ENCODE measurements at regions not wholly inside any gene's neighbourhood (a gene's known extent, or its start where the extent isn't known, plus 50 kb on each side); places are given as distances from the start of the nearest gene placed in this dataset.

DNA sequence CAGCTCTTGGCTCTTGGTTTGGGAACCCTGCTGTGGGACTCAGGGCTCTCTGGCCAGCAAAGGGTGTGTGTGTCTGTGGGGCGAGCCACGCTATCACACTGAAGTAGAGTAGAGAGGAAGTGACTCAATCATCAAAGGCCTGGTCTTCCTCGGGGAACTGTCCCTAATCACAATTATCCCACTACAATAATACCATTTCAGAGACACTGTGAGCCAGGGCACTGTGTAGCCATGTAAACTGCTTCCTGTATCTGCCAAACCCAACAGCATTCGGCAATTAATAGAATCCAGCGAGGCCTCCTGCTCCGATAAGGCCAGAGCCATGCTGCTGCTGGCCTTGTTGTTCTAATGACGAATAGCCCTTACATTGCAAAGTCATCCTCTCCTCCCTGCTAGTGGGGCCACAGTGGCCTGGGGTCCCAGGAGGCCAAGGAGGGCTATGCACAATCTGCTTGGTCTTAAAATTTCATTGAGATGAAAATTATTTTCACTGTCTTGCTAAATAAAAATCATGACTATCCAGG, 49.8 kb upstream of the LMO2 start (continued):
- TF ChIP-seq, protein P1, sequence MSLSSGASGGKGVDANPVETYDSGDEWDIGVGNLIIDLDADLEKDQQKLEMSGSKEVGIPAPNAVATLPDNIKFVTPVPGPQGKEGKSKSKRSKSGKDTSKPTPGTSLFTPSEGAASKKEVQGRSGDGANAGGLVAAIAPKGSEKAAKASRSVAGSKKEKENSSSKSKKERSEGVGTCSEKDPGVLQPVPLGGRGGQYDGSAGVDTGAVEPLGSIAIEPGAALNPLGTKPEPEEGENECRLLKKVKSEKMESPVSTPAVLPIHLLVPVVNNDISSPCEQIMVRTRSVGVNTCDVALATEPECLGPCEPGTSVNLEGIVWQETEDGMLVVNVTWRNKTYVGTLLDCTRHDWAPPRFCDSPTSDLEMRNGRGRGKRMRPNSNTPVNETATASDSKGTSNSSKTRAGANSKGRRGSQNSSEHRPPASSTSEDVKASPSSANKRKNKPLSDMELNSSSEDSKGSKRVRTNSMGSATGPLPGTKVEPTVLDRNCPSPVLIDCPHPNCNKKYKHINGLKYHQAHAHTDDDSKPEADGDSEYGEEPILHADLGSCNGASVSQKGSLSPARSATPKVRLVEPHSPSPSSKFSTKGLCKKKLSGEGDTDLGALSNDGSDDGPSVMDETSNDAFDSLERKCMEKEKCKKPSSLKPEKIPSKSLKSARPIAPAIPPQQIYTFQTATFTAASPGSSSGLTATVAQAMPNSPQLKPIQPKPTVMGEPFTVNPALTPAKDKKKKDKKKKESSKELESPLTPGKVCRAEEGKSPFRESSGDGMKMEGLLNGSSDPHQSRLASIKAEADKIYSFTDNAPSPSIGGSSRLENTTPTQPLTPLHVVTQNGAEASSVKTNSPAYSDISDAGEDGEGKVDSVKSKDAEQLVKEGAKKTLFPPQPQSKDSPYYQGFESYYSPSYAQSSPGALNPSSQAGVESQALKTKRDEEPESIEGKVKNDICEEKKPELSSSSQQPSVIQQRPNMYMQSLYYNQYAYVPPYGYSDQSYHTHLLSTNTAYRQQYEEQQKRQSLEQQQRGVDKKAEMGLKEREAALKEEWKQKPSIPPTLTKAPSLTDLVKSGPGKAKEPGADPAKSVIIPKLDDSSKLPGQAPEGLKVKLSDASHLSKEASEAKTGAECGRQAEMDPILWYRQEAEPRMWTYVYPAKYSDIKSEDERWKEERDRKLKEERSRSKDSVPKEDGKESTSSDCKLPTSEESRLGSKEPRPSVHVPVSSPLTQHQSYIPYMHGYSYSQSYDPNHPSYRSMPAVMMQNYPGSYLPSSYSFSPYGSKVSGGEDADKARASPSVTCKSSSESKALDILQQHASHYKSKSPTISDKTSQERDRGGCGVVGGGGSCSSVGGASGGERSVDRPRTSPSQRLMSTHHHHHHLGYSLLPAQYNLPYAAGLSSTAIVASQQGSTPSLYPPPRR (CRISPR knock-in tag; IDR thresholded peaks at IDR 0.05; ENCODE audit: borderline replicate concordance): no peak
- TF ChIP-seq PML (IDR thresholded peaks at IDR 0.05; ENCODE audit: low read length): peak; percentile 41; the same call in 1 of the 2 replicates
- TF ChIP-seq SMARCB1 (IDR thresholded peaks at IDR 0.05; ENCODE audit: insufficient read length, low read depth): no peak
- TF ChIP-seq KAT8 (IDR thresholded peaks at IDR 0.05; ENCODE audit: low read depth): no peak
- 0 out of 2 replicates have a peak, but pooled peaks have one; percentile 27 for TF ChIP-seq SAFB (IDR thresholded peaks at IDR 0.05; ENCODE audit: borderline replicate concordance, low read depth, low read length)
- TF ChIP-seq ZNF740 (CRISPR knock-in tag; IDR thresholded peaks at IDR 0.05): no peak
- TF ChIP-seq ZNF740 (tag; IDR thresholded peaks at IDR 0.05): peak in 1 of 2 experiments; percentile 68; a peak in 1 of 4 replicates
- no peak for TF ChIP-seq HES1 (IDR thresholded peaks at IDR 0.05; ENCODE audit: low read depth)
- TF ChIP-seq, protein P2, sequence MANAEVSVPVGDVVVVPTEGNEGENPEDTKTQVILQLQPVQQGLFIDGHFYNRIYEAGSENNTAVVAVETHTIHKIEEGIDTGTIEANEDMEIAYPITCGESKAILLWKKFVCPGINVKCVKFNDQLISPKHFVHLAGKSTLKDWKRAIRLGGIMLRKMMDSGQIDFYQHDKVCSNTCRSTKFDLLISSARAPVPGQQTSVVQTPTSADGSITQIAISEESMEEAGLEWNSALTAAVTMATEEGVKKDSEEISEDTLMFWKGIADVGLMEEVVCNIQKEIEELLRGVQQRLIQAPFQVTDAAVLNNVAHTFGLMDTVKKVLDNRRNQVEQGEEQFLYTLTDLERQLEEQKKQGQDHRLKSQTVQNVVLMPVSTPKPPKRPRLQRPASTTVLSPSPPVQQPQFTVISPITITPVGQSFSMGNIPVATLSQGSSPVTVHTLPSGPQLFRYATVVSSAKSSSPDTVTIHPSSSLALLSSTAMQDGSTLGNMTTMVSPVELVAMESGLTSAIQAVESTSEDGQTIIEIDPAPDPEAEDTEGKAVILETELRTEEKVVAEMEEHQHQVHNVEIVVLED (CRISPR knock-in tag; IDR thresholded peaks at IDR 0.05): no peak
- TF ChIP-seq ARID2 (IDR thresholded peaks at IDR 0.05): no peak
- no peak for TF ChIP-seq VEZF1 (CRISPR knock-in tag; IDR thresholded peaks at IDR 0.05)
- TF ChIP-seq GABPB2 (CRISPR knock-in tag; conservative IDR thresholded peaks at IDR 0.05): no peak
- TF ChIP-seq CCNT2 (IDR thresholded peaks at IDR 0.05; ENCODE audit: borderline replicate concordance, extremely low read depth, insufficient read length, low read depth, low read length): no peak
- TF ChIP-seq E2F1 (CRISPR knock-in tag; IDR thresholded peaks at IDR 0.05): no peak
- TF ChIP-seq LEF1 (IDR thresholded peaks at IDR 0.05): peak; percentile 87
- TF ChIP-seq HNRNPL (IDR thresholded peaks at IDR 0.05; ENCODE audit: low read depth, low read length): no peak
- no peak for TF ChIP-seq KDM4B (IDR thresholded peaks at IDR 0.05; ENCODE audit: borderline replicate concordance in 2 of 2, low read depth in 1 of 2)

All from K562 (cell line).